K562 (cell line): ENCODE measurements at regions not wholly inside any gene's neighbourhood (a gene's known extent, or its start where the extent isn't known, plus 50 kb on each side); places are given as distances from the start of the nearest gene placed in this dataset.

Experiments
- ATAC-seq: fragments of 200-7000 bp; cut with Tn5 transposase; 3 replicates; pipeline ENCODE4 v1.9.1; 2020; ENCODE audit warnings: moderate library complexity
- BruUV-seq: library from RNA; stranded (reverse); fragments of 400-500 nt; replicated peaks from 2 replicates; lab custom pipeline; 2021; lab: Mats Ljungman, UMichigan
- CTCF ChIA-PET: fragments of 300-600 bp; formaldehyde crosslinking; extraction: SDS; loops from one replicate; lab custom pipeline; 2021; ENCODE audit warnings: low intra/inter-chr PET ratio; lab: Yijun Ruan, JAX
- POLR2A ChIA-PET: fragments of 300-600, 350-650 bp; sonication (Branson Sonifier 250); formaldehyde crosslinking; extraction: SDS; loops from one replicate; lab custom pipeline; 2021; ENCODE audit warnings: antibody characterized with exemption, inconsistent platforms; lab: Yijun Ruan, JAX
- DNase-seq, 4 experiments: peaks; one replicate each; pipeline versions ENCODE4 v3.0.0 to v3.0.0-alpha.2; 2011 to 2018; ENCODE audit warnings: low spot score in 3 of 4, mixed read lengths in 3 of 4; ENCODE audit errors: extremely low read depth in 1 of 4
- FAIRE-seq: peaks from 2 replicates; lab custom pipeline; 2011; peaks lifted over from hg19 to GRCh38; lab: Jason Lieb, UNC
- H2AFZ ChIP-seq: 2 replicates; pipeline ENCODE4 v1.6.0; 2011; ENCODE audit warnings: low read depth, low read length, control low read depth, inconsistent platforms
- H3K27ac ChIP-seq: fragments of 200-600 bp; 3 replicates; pipeline ENCODE4 v1.8.0; 2011; ENCODE audit warnings: low read depth, mild to moderate bottlenecking, control low read depth, inconsistent platforms, low read length, moderate library complexity, mixed read lengths; ENCODE audit errors: extremely low read depth
- H3K27me3 ChIP-seq, 2 experiments: fragments of 300-600 bp in 1 of 2; 2 replicates in 1 of 2; 3 replicates in 1 of 2; pipeline versions ENCODE4 v1.6.0 to v1.8.0; 2011; ENCODE audit warnings: inconsistent platforms in 2 of 2, low read length in 2 of 2, mild to moderate bottlenecking in 1 of 2, mixed read lengths in 1 of 2, moderate library complexity in 1 of 2; ENCODE audit not compliant: control insufficient read depth in 2 of 2, insufficient read depth in 2 of 2
- H3K36me3 ChIP-seq: fragments of 300-600 bp; 3 replicates; pipeline ENCODE4 v1.8.0; 2011; ENCODE audit warnings: mild to moderate bottlenecking, low read length, inconsistent platforms; ENCODE audit not compliant: control insufficient read depth, insufficient read depth
- H3K4me1 ChIP-seq, 2 experiments: fragments of 200-600 bp in 1 of 2; replicated peaks in 1 of 2; 2 replicates in 1 of 2; 3 replicates in 1 of 2; pipeline versions ENCODE4 v1.5.1 to v1.8.0; 2011; ENCODE audit warnings: inconsistent platforms in 2 of 2, low read length in 2 of 2, mild to moderate bottlenecking in 1 of 2, mixed read lengths in 1 of 2, moderate library complexity in 1 of 2; ENCODE audit not compliant: control insufficient read depth in 2 of 2, insufficient read depth in 2 of 2
- H3K4me2 ChIP-seq: 2 replicates; pipeline ENCODE4 v1.6.1; 2011; ENCODE audit warnings: low read length, control low read depth, inconsistent platforms, mixed read lengths; ENCODE audit not compliant: insufficient read depth
- H3K4me3 ChIP-seq: fragments of 200-600 bp; sonication (generic), shearing (Covaris generic); 2 replicates; pipeline ENCODE4 v1.5.1; 2016; ENCODE audit warnings: control low read depth, inconsistent platforms
- H3K79me2 ChIP-seq: fragments of 200-600 bp; 3 replicates; pipeline ENCODE4 v1.8.0; 2011; ENCODE audit warnings: low read length, inconsistent platforms; ENCODE audit not compliant: control insufficient read depth, insufficient read depth
- H3K9ac ChIP-seq, 2 experiments: 2 replicates each; pipeline versions ENCODE4 v1.6.0 to v1.6.1; 2011; ENCODE audit warnings: low read depth in 2 of 2, low read length in 2 of 2, control low read depth in 1 of 2, inconsistent platforms in 1 of 2, mild to moderate bottlenecking in 1 of 2, mixed read lengths in 1 of 2; ENCODE audit not compliant: insufficient read depth in 1 of 2
- H3K9me1 ChIP-seq: one replicate; pipeline ENCODE4 v1.6.0; 2011; ENCODE audit warnings: inconsistent platforms, mild to moderate bottlenecking, low read length, moderate library complexity; ENCODE audit not compliant: control insufficient read depth, insufficient read depth
- H3K9me3 ChIP-seq: replicated peaks from 2 replicates; pipeline ENCODE4 v1.5.1; 2011; ENCODE audit warnings: low read depth, low read length, inconsistent platforms; ENCODE audit not compliant: control insufficient read depth, insufficient read depth
- H4K20me1 ChIP-seq: replicated peaks from 2 replicates; pipeline ENCODE4 v1.6.1; 2011; ENCODE audit warnings: low read length, inconsistent platforms, mixed read lengths; ENCODE audit not compliant: control insufficient read depth, insufficient read depth
- BCLAF1 ChIP-seq, 2 experiments: fragments of 450-650 bp in 1 of 2; IDR thresholded peaks; 2 replicates each; pipeline ENCODE4 v1.6.1; 2011 to 2017; ENCODE audit warnings: low read depth in 2 of 2, antibody characterized with exemption in 1 of 2, borderline replicate concordance in 1 of 2, low read length in 1 of 2, mild to moderate bottlenecking in 1 of 2, mixed read lengths in 1 of 2; ENCODE audit not compliant: control insufficient read depth in 1 of 2
- CAMTA2 ChIP-seq: fragments of 250-450 bp; sonication (Bioruptor Pico); conservative IDR thresholded peaks from 2 replicates; pipeline ENCODE4 v1.5.1; 2022
- HOMEZ ChIP-seq: fragments of 250-450 bp; sonication (Bioruptor Pico); IDR thresholded peaks from 2 replicates; pipeline ENCODE4 v1.4.0; 2020; ENCODE audit warnings: mild to moderate bottlenecking, moderate library complexity
- MYBL2 ChIP-seq, 2 experiments: fragments of 450-650 bp in 1 of 2; sonication (generic) in 1 of 2; formaldehyde crosslinking in 1 of 2; IDR thresholded peaks; 2 replicates each; pipeline versions ENCODE4 v1.6.1 to v1.8.1; 2017 to 2022; ENCODE audit warnings: borderline replicate concordance in 1 of 2, inconsistent platforms in 1 of 2, low read depth in 1 of 2, mild to moderate bottlenecking in 1 of 2, missing genetic modification reagents in 1 of 2, moderate library complexity in 1 of 2
- TAF7 ChIP-seq: fragments of 450-650 bp; IDR thresholded peaks from 2 replicates; pipeline ENCODE4 v1.6.1; 2016; ENCODE audit warnings: missing genetic modification characterization, missing compliant biosample characterization
- TBP ChIP-seq: optimal IDR thresholded peaks from 2 replicates; pipeline ENCODE3; 2011; ENCODE audit warnings: low read depth, low read length, improper control_type of control experiment
- TOE1 ChIP-seq, 2 experiments: fragments of 450-650 bp in 1 of 2; sonication (generic) in 1 of 2; formaldehyde crosslinking in 1 of 2; IDR thresholded peaks; 2 replicates each; pipeline versions ENCODE4 v1.7.1 to v1.8.0; 2016 to 2022; ENCODE audit warnings: borderline replicate concordance in 2 of 2, mild to moderate bottlenecking in 2 of 2, antibody characterized with exemption in 1 of 2, inconsistent platforms in 1 of 2, low read depth in 1 of 2, missing genetic modification reagents in 1 of 2, moderate library complexity in 1 of 2
- ZFP1 ChIP-seq: fragments of 450-650 bp; formaldehyde crosslinking; IDR thresholded peaks from 2 replicates; pipeline ENCODE4 v1.4.0; 2020; ENCODE audit warnings: mild to moderate bottlenecking, mixed read lengths
- ZNF444 ChIP-seq: fragments of 250-450 bp; sonication (Bioruptor Pico); IDR thresholded peaks from 2 replicates; pipeline ENCODE4 v1.4.0; 2020; ENCODE audit warnings: mild to moderate bottlenecking, moderate library complexity
- ZNF583 ChIP-seq: fragments of 250-450 bp; sonication (Bioruptor Pico); IDR thresholded peaks from 2 replicates; pipeline ENCODE4 v1.4.0; 2020
- ZNF644 ChIP-seq: fragments of 200-800 bp; sonication (Bioruptor generic); IDR thresholded peaks from 2 replicates; pipeline ENCODE4 v1.6.1; 2016; ENCODE audit warnings: low read depth, missing genetic modification characterization, missing compliant biosample characterization
- WGBS: fragments of 100-300 bp; shearing (Covaris generic); methylation state at CpG from one replicate; pipeline ENCODE4 v1.1.6; 2016; ENCODE audit warnings: low coverage, mixed read lengths; ENCODE audit not compliant: insufficient coverage; ENCODE audit errors: missing lambda C conversion rate; 5-methylcytosine and 5-hydroxymethylcytosine counted together
- in situ Hi-C: fragments of 300-500 bp; cut with MboI; formaldehyde crosslinking; loops from 4 replicates; pipeline ENCODE4 v1.15.0; 2018; ENCODE audit warnings: inconsistent platforms, mixed read lengths
- intact Hi-C: fragments of 100-400 bp; cut with micrococcal nuclease; formaldehyde crosslinking; loops from 2 replicates; pipeline ENCODE4 v1.14.2; 2022
- TF ChIP-seq, protein P1 (sequence below), 2 experiments: fragments of 200-800 bp in 1 of 2; sonication (Bioruptor generic) in 1 of 2; sonication (generic) in 1 of 2; formaldehyde crosslinking in 1 of 2; IDR thresholded peaks in 1 of 2; conservative IDR thresholded peaks in 1 of 2; 2 replicates each; pipeline versions ENCODE4 v1.5.0 to v1.6.1; 2016 to 2020; ENCODE audit warnings: missing compliant biosample characterization in 1 of 2, missing genetic modification characterization in 1 of 2, missing genetic modification reagents in 1 of 2
- TF ChIP-seq, protein P2 (sequence below): fragments of 250-450 bp; sonication (Bioruptor Pico); IDR thresholded peaks from 2 replicates; pipeline ENCODE4 v1.5.0; 2021; ENCODE audit warnings: mild to moderate bottlenecking, borderline replicate concordance

DNA sequence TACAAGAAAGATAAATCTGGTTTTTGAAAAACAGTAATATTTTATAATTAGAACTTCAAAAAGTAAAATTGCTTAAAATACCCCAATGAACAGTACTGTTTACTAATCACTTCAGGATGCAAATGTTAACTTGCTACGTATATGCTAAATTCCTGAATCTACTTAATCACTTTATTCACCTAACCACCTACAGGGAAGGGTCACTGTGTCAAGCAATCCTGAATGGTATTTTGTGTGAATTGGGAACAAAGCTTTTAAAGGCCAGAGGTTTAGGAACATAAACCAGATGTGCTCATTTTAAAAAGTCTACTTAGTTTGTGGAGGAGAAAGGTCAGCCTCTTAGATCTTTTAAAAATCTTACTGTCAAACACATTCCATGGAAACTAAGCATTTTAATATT, 1143.0 kb upstream of the ADGRL2 start:
- Histone ChIP-seq H3K4me1 (no peaks in the 10 kb centered on the region), H3K9me3 (no peaks in the 10 kb centered on the region; the same call in 1 of the 2 replicates), H3K4me3 (no peak overlapping the region), H3K9me1 (no peaks in the 10 kb centered on the region), H3K27me3 (no peaks in the 10 kb centered on the region), H3K36me3 (no peaks in the 10 kb centered on the region), H2AFZ (no peak overlapping the region), H3K79me2 (no peaks in the 10 kb centered on the region), H4K20me1 (no peaks in the 10 kb centered on the region), H3K9ac (no peak overlapping the region), H3K4me2 (no peak overlapping the region), H3K27ac (no peak overlapping the region)
- BruUV-seq = no TSS peak
- no peak for ATAC-seq
- intact Hi-C loops (no loop called here), in situ Hi-C loops (no loop called here)
- no peak for DNase-seq
- CTCF ChIA-PET = no interaction called here
- POLR2A ChIA-PET = no interaction called here
- 0% methylated on average over 1 of the region's 1 CpG for WGBS
- FAIRE-seq = no peak
- TF ChIP-seq BCLAF1 (IDR thresholded peaks at IDR 0.05; ENCODE audit: borderline replicate concordance in 1 of 2, control insufficient read depth in 1 of 2, low read depth in 2 of 2, low read length in 1 of 2) (no peak), ZNF444 (CRISPR knock-in tag) (no peak), TAF7 (tag) (no peak), ZNF583 (CRISPR knock-in tag) (no peak), ZNF644 (tag) (no peak), TOE1 (IDR thresholded peaks at IDR 0.05; ENCODE audit: borderline replicate concordance) (no peak), TOE1 (CRISPR knock-in tag; IDR thresholded peaks at IDR 0.05; ENCODE audit: borderline replicate concordance, low read depth) (no peak), CAMTA2 (no peak), ZFP1 (CRISPR knock-in tag) (no peak), MYBL2 (IDR thresholded peaks at IDR 0.05; ENCODE audit: low read depth) (no peak), MYBL2 (CRISPR knock-in tag; IDR thresholded peaks at IDR 0.05; ENCODE audit: borderline replicate concordance) (no peak), HOMEZ (CRISPR knock-in tag) (no peak), TBP (no peak)
- TF ChIP-seq, protein P1, sequence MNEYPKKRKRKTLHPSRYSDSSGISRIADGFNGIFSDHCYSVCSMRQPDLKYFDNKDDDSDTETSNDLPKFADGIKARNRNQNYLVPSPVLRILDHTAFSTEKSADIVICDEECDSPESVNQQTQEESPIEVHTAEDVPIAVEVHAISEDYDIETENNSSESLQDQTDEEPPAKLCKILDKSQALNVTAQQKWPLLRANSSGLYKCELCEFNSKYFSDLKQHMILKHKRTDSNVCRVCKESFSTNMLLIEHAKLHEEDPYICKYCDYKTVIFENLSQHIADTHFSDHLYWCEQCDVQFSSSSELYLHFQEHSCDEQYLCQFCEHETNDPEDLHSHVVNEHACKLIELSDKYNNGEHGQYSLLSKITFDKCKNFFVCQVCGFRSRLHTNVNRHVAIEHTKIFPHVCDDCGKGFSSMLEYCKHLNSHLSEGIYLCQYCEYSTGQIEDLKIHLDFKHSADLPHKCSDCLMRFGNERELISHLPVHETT (CRISPR knock-in tag; conservative IDR thresholded peaks at IDR 0.05 in 1 of 2, IDR thresholded peaks at IDR 0.05 in 1 of 2) = no peak
- TF ChIP-seq, protein P2, sequence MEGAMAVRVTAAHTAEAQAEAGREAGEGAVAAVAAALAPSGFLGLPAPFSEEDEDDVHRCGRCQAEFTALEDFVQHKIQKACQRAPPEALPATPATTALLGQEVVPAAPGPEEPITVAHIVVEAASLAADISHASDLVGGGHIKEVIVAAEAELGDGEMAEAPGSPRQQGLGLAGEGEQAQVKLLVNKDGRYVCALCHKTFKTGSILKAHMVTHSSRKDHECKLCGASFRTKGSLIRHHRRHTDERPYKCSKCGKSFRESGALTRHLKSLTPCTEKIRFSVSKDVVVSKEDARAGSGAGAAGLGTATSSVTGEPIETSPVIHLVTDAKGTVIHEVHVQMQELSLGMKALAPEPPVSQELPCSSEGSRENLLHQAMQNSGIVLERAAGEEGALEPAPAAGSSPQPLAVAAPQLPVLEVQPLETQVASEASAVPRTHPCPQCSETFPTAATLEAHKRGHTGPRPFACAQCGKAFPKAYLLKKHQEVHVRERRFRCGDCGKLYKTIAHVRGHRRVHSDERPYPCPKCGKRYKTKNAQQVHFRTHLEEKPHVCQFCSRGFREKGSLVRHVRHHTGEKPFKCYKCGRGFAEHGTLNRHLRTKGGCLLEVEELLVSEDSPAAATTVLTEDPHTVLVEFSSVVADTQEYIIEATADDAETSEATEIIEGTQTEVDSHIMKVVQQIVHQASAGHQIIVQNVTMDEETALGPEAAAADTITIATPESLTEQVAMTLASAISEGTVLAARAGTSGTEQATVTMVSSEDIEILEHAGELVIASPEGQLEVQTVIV = no peak
